Neural cell (in vitro differentiated cells): ENCODE measurements at regions not wholly inside any gene's neighbourhood (a gene's known extent, or its start where the extent isn't known, plus 50 kb on each side); places are given as distances from the start of the nearest gene placed in this dataset.

Source experiments
- H2AFZ ChIP-seq: fragments of 200-600, 300-800 bp; sonication (generic), shearing (Covaris generic); 2 replicates; pipeline ENCODE4 v1.6.0; 2014; ENCODE audit warnings: low read depth, mild to moderate bottlenecking, antibody characterized with exemption, low read length, moderate library complexity
- H3F3A ChIP-seq: fragments of 200-600 bp; shearing (Covaris generic); 2 replicates; pipeline ENCODE4 v1.6.1; 2016; ENCODE audit warnings: mild to moderate bottlenecking, moderate library complexity, mixed read lengths, antibody characterized with exemption, low read length; ENCODE audit not compliant: insufficient read depth, poor library complexity, severe bottlenecking
- H3K27ac ChIP-seq: fragments of 200-600, 300-800 bp; sonication (generic), shearing (Covaris generic); 2 replicates; pipeline ENCODE4 v1.5.1; 2014; ENCODE audit warnings: mild to moderate bottlenecking, low read length, moderate library complexity
- H3K27me3 ChIP-seq: fragments of 300-800, 200-600 bp; sonication (generic), shearing (Covaris generic); 2 replicates; pipeline ENCODE4 v1.6.0; 2014; ENCODE audit warnings: mild to moderate bottlenecking, low read depth, low read length, moderate library complexity; ENCODE audit not compliant: insufficient read depth
- H3K36me3 ChIP-seq: fragments of 300-800, 200-600 bp; sonication (generic), shearing (Covaris generic); 2 replicates; pipeline ENCODE4 v1.5.1; 2014; ENCODE audit warnings: mild to moderate bottlenecking, antibody characterized with exemption, low read length, moderate library complexity; ENCODE audit not compliant: insufficient read depth
- H3K4me2 ChIP-seq: fragments of 300-800, 200-600 bp; sonication (generic), shearing (Covaris generic); 2 replicates; pipeline ENCODE4 v1.6.0; 2014; ENCODE audit warnings: mild to moderate bottlenecking, low read length
- H3K4me3 ChIP-seq: fragments of 300-800, 200-600 bp; sonication (generic), shearing (Covaris generic); 2 replicates; pipeline ENCODE4 v1.5.1; 2014; ENCODE audit warnings: mild to moderate bottlenecking, low read length, moderate library complexity
- H3K79me2 ChIP-seq: fragments of 200-600 bp; shearing (Covaris generic); replicated peaks from 2 replicates; pipeline ENCODE4 v1.6.0; 2014; ENCODE audit warnings: mild to moderate bottlenecking, low read length, moderate library complexity; ENCODE audit not compliant: insufficient read depth
- H3K9ac ChIP-seq: fragments of 300-800, 200-600 bp; sonication (generic), shearing (Covaris generic); 2 replicates; pipeline ENCODE4 v1.6.1; 2016; ENCODE audit warnings: mild to moderate bottlenecking, low read length, mixed read lengths
- H3K9me2 ChIP-seq: fragments of 200-600 bp; shearing (Covaris generic); 2 replicates; pipeline ENCODE4 v1.6.1; 2016; ENCODE audit warnings: mild to moderate bottlenecking, low read length, mixed read lengths; ENCODE audit not compliant: insufficient read depth
- H3K9me3 ChIP-seq: fragments of 200-600, 300-800 bp; sonication (generic), shearing (Covaris generic); 2 replicates; pipeline ENCODE4 v1.6.1; 2016; ENCODE audit warnings: mild to moderate bottlenecking, mixed run types, low read length, moderate library complexity, mixed read lengths
- H4K20me1 ChIP-seq: fragments of 200-600 bp; shearing (Covaris generic); 2 replicates; pipeline ENCODE4 v1.6.1; 2016; ENCODE audit warnings: mild to moderate bottlenecking, mixed run types; ENCODE audit not compliant: insufficient read depth
- EP300 ChIP-seq: fragments of 450-650 bp; conservative IDR thresholded peaks from 2 replicates; pipeline ENCODE4 v1.6.1; 2014; ENCODE audit warnings: antibody characterized with exemption, mild to moderate bottlenecking, moderate library complexity; ENCODE audit not compliant: poor library complexity, severe bottlenecking
- EZH2 ChIP-seq: fragments of 200-600, 300-800 bp; shearing (Covaris generic), sonication (generic); IDR thresholded peaks from 2 replicates; pipeline ENCODE4 v1.6.1; 2014; ENCODE audit warnings: antibody characterized with exemption, low read length, borderline replicate concordance, mild to moderate bottlenecking; ENCODE audit not compliant: insufficient read depth, poor library complexity, severe bottlenecking
- MXI1 ChIP-seq: fragments of 450-650 bp; conservative IDR thresholded peaks from 2 replicates; pipeline ENCODE4 v1.6.1; 2014; ENCODE audit warnings: antibody characterized with exemption, mild to moderate bottlenecking; ENCODE audit not compliant: poor library complexity, severe bottlenecking
- POLR2AphosphoS5 ChIP-seq: IDR thresholded peaks from 2 replicates; pipeline ENCODE4 v1.6.1; 2012
- RAD21 ChIP-seq: fragments of 450-650 bp; conservative IDR thresholded peaks from 2 replicates; pipeline ENCODE4 v1.6.1; 2014; ENCODE audit warnings: antibody characterized with exemption, mild to moderate bottlenecking, moderate library complexity
- REST ChIP-seq: IDR thresholded peaks from 2 replicates; pipeline ENCODE4 v1.6.1; 2012; ENCODE audit warnings: borderline replicate concordance
- SMC3 ChIP-seq: fragments of 450-650 bp; conservative IDR thresholded peaks from 2 replicates; pipeline ENCODE4 v1.6.1; 2014; ENCODE audit warnings: antibody characterized with exemption, mild to moderate bottlenecking, moderate library complexity; ENCODE audit not compliant: poor library complexity
- TAF1 ChIP-seq: IDR thresholded peaks from 2 replicates; pipeline ENCODE4 v1.6.1; 2012; ENCODE audit warnings: low read depth
- TF ChIP-seq, protein P1 (sequence below): fragments of 450-650 bp; IDR thresholded peaks from 2 replicates; pipeline ENCODE4 v1.5.1; 2014; ENCODE audit warnings: antibody characterized with exemption, mild to moderate bottlenecking, moderate library complexity; ENCODE audit not compliant: poor library complexity, severe bottlenecking

DNA sequence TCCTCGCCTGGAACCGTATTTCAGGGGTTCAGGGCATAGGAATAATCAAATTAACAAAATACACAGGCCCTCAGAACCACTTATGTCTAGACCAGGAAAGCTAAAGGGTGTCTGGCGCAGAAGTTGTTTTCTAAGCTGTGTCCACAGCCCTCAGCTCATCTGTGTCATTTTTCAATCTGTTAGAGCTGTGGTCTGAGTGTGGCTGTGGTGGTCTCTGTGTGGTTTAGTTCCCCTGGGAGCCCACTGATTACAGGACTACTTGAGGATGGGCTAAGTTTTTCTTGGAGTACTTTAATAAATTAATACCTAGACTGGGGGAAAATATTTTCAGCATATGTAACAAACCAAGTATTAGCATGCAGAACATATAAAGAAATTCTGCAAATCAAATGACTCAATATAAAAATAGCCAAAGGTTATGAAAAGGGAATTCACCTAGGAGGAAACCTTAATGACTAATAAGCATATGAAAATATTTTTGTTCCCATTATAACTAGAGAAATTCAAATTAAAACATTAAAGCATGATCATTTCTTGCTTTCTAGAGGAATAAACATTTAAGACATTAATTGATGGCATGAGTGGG lies 186.3 kb downstream of the SATB1 start:
- no peak overlapping the region for H3K27ac ChIP-seq
- H3K4me2 ChIP-seq, result no peak overlapping the region
- peaks cover 3% of the 10 kb centered on the region for H3K27me3 ChIP-seq
- no peaks in the 10 kb centered on the region for H3K9me2 ChIP-seq
- H3K4me3 ChIP-seq, result no peak overlapping the region
- H3K9ac ChIP-seq, result no peak overlapping the region
- H3K9me3 ChIP-seq, result no peaks in the 10 kb centered on the region
- H4K20me1 ChIP-seq, result no peaks in the 10 kb centered on the region
- H3K36me3 ChIP-seq, result no peaks in the 10 kb centered on the region
- no peak for TF ChIP-seq EP300
- no peak for TF ChIP-seq POLR2AphosphoS5
- no peak for TF ChIP-seq MXI1
- no peak for TF ChIP-seq REST
- no peak for TF ChIP-seq EZH2
- no peak for TF ChIP-seq SMC3
- TF ChIP-seq RAD21, result no peak
- no peak for TF ChIP-seq TAF1
- TF ChIP-seq, protein P1, sequence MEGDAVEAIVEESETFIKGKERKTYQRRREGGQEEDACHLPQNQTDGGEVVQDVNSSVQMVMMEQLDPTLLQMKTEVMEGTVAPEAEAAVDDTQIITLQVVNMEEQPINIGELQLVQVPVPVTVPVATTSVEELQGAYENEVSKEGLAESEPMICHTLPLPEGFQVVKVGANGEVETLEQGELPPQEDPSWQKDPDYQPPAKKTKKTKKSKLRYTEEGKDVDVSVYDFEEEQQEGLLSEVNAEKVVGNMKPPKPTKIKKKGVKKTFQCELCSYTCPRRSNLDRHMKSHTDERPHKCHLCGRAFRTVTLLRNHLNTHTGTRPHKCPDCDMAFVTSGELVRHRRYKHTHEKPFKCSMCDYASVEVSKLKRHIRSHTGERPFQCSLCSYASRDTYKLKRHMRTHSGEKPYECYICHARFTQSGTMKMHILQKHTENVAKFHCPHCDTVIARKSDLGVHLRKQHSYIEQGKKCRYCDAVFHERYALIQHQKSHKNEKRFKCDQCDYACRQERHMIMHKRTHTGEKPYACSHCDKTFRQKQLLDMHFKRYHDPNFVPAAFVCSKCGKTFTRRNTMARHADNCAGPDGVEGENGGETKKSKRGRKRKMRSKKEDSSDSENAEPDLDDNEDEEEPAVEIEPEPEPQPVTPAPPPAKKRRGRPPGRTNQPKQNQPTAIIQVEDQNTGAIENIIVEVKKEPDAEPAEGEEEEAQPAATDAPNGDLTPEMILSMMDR, result no peak
- H3F3A ChIP-seq, result no peaks in the 10 kb centered on the region
- H3K79me2 ChIP-seq, result no peaks in the 10 kb centered on the region
- H2AFZ ChIP-seq, result no peak overlapping the region

- H3K27me3 ChIP-seq, result peaks cover 7% of the 10 kb centered on the region
- no peak overlapping the region for H3K27ac ChIP-seq
- no peaks in the 10 kb centered on the region for H3F3A ChIP-seq
- H4K20me1 ChIP-seq, result no peaks in the 10 kb centered on the region
- H3K4me3 ChIP-seq, result no peak overlapping the region
- H3K9ac ChIP-seq, result no peak overlapping the region
- no peaks in the 10 kb centered on the region for H3K9me3 ChIP-seq
- no peaks in the 10 kb centered on the region for H3K9me2 ChIP-seq
- H3K4me2 ChIP-seq, result no peak overlapping the region
- H3K79me2 ChIP-seq, result no peaks in the 10 kb centered on the region
- no peak for TF ChIP-seq MXI1
- TF ChIP-seq EZH2, result no peak
- no peak for TF ChIP-seq EP300
- no peak for TF ChIP-seq RAD21
- no peak for TF ChIP-seq SMC3
- TF ChIP-seq POLR2AphosphoS5, result no peak
- TF ChIP-seq, protein P1, result no peak
- no peak for TF ChIP-seq REST
- no peak for TF ChIP-seq TAF1
- no peaks in the 10 kb centered on the region for H3K36me3 ChIP-seq
- H2AFZ ChIP-seq, result no peak overlapping the region
Measured at GRCh38 chr3:18238332-18238731, 186.8 kb downstream of the SATB1 start.
